Natural killer cell (primary cell): ENCODE measurements at regions not wholly inside any gene's neighbourhood (a gene's known extent, or its start where the extent isn't known, plus 50 kb on each side); places are given as distances from the start of the nearest gene placed in this dataset.

ENCODE experiments used
- ATAC-seq, 3 donors: fragments of 150-1000 bp in 2 of 3; fragments of 200-7000 bp in 1 of 3; cut with Tn5 transposase; 1 replicate in 1 of 3; 2 replicates in 2 of 3; pipeline ENCODE4 v1.10.0; 2021; ENCODE audit warnings: mild to moderate bottlenecking in 2 of 3, moderate library complexity in 2 of 3
- DNase-seq, 2 donors: peaks; one replicate each; pipeline versions ENCODE4 v3.0.0 to v3.0.0-alpha.2; 2013 to 2021; ENCODE audit warnings: mixed read lengths in 1 of 2
- H3K27ac ChIP-seq: one replicate; pipeline ENCODE4 v1.5.1; 2013; ENCODE audit warnings: mild to moderate bottlenecking, low read length
- H3K27me3 ChIP-seq: one replicate; pipeline ENCODE4 v1.6.1; 2013; ENCODE audit warnings: low read length; ENCODE audit not compliant: control insufficient read depth, insufficient read depth
- H3K36me3 ChIP-seq: one replicate; pipeline ENCODE4 v1.6.1; 2013; ENCODE audit warnings: low read length; ENCODE audit not compliant: control insufficient read depth, insufficient read depth
- H3K4me1 ChIP-seq: one replicate; pipeline ENCODE4 v1.6.1; 2013; ENCODE audit warnings: low read length; ENCODE audit not compliant: control insufficient read depth, insufficient read depth
- H3K4me3 ChIP-seq: one replicate; pipeline ENCODE4 v1.5.1; 2013; ENCODE audit warnings: low read length
- H3K9me3 ChIP-seq: one replicate; pipeline ENCODE4 v1.6.1; 2013; ENCODE audit warnings: low read length; ENCODE audit not compliant: control insufficient read depth, insufficient read depth
- H3K27ac Mint-ChIP-seq, 2 donors: one replicate each; pipeline ENCODE4 v1.8.0; 2022; ENCODE audit warnings: mild to moderate bottlenecking in 2 of 2, mixed read lengths in 2 of 2, moderate library complexity in 1 of 2
- H3K27me3 Mint-ChIP-seq, 2 donors: one replicate each; pipeline ENCODE4 v1.8.0; 2022; ENCODE audit warnings: low read depth in 2 of 2, mixed read lengths in 2 of 2
- H3K36me3 Mint-ChIP-seq: one replicate; pipeline ENCODE4 v1.8.0; 2022; ENCODE audit warnings: mixed read lengths
- H3K4me1 Mint-ChIP-seq, 2 donors: one replicate each; pipeline ENCODE4 v1.8.0; 2022; ENCODE audit warnings: mixed read lengths in 2 of 2
- H3K4me3 Mint-ChIP-seq: one replicate; pipeline ENCODE4 v1.8.0; 2022; ENCODE audit warnings: mild to moderate bottlenecking, moderate library complexity, mixed read lengths
- H3K9me3 Mint-ChIP-seq, 2 donors: one replicate each; pipeline ENCODE4 v1.8.0; 2022; ENCODE audit warnings: mixed read lengths in 2 of 2
- WGBS: methylation state at CpG from one replicate; pipeline ENCODE4 v1.1.7; 2013; ENCODE audit warnings: missing lambda C conversion rate; ENCODE audit not compliant: insufficient coverage; 5-methylcytosine and 5-hydroxymethylcytosine counted together
- intact Hi-C: fragments of 100-400 bp; cut with micrococcal nuclease; formaldehyde crosslinking; loops from one replicate; pipeline ENCODE4 v1.14.2; 2022
- TF ChIP-seq, protein P1 (sequence below): fragments of 200-600 bp; IDR thresholded peaks from one replicate; pipeline ENCODE4 v1.8.0; 2022; ENCODE audit warnings: antibody characterized with exemption

DNA sequence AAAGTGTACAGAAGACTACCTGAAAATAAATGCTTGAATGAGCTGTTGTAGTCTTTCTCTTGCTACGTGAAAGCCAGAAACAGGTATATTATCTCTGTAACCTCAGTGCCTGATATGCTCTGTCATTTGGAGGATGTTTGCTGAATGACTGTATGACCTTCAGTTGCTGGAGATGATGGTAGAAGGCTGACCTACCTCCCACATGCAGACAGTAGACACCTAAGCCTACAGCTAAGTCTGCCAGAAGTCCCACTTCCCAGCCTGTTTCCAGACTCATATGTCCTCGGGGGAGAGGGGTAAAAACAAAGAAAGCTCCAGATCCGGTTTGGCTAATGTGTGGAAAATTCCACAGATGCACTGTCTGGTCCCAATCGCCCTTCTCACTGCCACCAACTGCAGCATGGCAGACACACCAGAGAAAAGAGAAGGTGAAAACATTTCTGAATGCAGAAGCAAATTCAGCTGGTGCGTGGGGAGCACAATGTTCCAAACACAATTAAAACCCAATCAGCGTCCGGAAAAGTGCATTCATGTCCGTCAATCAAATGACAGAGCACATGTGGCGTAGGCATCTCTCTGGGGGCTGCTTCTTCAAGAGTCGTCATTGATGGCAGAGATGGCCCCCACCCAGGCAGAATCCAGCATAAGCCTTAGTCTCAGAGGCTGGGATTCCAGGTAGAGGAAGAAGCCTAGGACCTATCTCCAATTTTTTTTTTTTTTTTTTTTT lies 76.3 kb upstream of the TBX3 start:
- no peaks in the 10 kb centered on the region for H3K36me3 Mint-ChIP-seq
- H3K27ac ChIP-seq = no peak overlapping the region
- intact Hi-C loops = no loop called here
- no peaks in the 10 kb centered on the region for H3K27me3 ChIP-seq
- H3K36me3 ChIP-seq = no peaks in the 10 kb centered on the region
- H3K27ac Mint-ChIP-seq = no peak overlapping the region
- H3K4me3 ChIP-seq = no peak overlapping the region
- H3K4me1 Mint-ChIP-seq = no peaks in the 10 kb centered on the region
- TF ChIP-seq, protein P1, sequence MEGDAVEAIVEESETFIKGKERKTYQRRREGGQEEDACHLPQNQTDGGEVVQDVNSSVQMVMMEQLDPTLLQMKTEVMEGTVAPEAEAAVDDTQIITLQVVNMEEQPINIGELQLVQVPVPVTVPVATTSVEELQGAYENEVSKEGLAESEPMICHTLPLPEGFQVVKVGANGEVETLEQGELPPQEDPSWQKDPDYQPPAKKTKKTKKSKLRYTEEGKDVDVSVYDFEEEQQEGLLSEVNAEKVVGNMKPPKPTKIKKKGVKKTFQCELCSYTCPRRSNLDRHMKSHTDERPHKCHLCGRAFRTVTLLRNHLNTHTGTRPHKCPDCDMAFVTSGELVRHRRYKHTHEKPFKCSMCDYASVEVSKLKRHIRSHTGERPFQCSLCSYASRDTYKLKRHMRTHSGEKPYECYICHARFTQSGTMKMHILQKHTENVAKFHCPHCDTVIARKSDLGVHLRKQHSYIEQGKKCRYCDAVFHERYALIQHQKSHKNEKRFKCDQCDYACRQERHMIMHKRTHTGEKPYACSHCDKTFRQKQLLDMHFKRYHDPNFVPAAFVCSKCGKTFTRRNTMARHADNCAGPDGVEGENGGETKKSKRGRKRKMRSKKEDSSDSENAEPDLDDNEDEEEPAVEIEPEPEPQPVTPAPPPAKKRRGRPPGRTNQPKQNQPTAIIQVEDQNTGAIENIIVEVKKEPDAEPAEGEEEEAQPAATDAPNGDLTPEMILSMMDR = no peak
- no peaks in the 10 kb centered on the region for H3K4me1 ChIP-seq
- H3K4me3 Mint-ChIP-seq = no peak overlapping the region
- no peaks in the 10 kb centered on the region for H3K9me3 ChIP-seq
- ATAC-seq (no peak), DNase-seq (no peak)
- H3K9me3 Mint-ChIP-seq = peaks cover 0 to 4% of the 10 kb centered on the region in 2 donors
- no peaks in the 10 kb centered on the region for H3K27me3 Mint-ChIP-seq
- WGBS = 80% methylated on average over 10 of the region's 10 CpGs

DNA sequence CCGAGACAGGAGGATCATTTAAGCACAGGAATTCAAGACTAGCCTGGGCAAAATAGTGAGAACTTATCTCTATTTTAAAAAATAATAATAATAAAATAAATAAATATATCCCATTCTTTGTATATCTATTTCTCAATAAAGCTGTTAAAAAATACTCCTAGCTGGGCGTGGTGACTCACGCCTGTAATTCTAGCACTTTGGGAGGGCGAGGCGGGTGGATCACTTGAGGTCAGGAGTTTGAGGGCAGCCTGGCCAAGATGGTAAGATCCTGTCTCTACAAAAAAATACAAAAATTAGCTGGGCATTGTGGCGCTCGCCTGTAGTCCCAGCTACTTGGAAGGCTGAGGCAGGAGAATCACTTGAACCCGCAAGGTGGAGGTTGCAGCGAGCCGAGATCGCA lies 75.7 kb upstream of the TBX3 start:
- Histone ChIP-seq H3K27ac (no peak overlapping the region), H3K4me3 (no peak overlapping the region), H3K27me3 (no peaks in the 10 kb centered on the region), H3K9me3 (no peaks in the 10 kb centered on the region), H3K4me1 (no peaks in the 10 kb centered on the region), H3K36me3 (no peaks in the 10 kb centered on the region)
- no peak overlapping the region for H3K27ac Mint-ChIP-seq
- ATAC-seq = no peak
- intact Hi-C loops = no loop called here
- DNase-seq = no peak
- no peaks in the 10 kb centered on the region for H3K4me1 Mint-ChIP-seq
- no peak overlapping the region for H3K4me3 Mint-ChIP-seq
- no peaks in the 10 kb centered on the region for H3K36me3 Mint-ChIP-seq
- H3K27me3 Mint-ChIP-seq = no peaks in the 10 kb centered on the region
- TF ChIP-seq, protein P1 = no peak
- WGBS = 85% methylated on average over 10 of the region's 11 CpGs
- peaks cover 0 to 4% of the 10 kb centered on the region in 2 donors for H3K9me3 Mint-ChIP-seq

GRCh38 chr12:114757684-114758325 lies 73.8 kb upstream of the TBX3 start:
- no peak overlapping the region for H3K27ac ChIP-seq
- Mint-ChIP-seq H3K36me3 (no peaks in the 10 kb centered on the region), H3K9me3 (peaks cover 0 to 4% of the 10 kb centered on the region in 2 donors), H3K27me3 (no peaks in the 10 kb centered on the region), H3K27ac (no peak overlapping the region), H3K4me1 (no peaks in the 10 kb centered on the region), H3K4me3 (no peak overlapping the region)
- intact Hi-C loops = no loop called here
- TF ChIP-seq, protein P1 = no peak
- no peaks in the 10 kb centered on the region for H3K36me3 ChIP-seq
- H3K27me3 ChIP-seq = no peaks in the 10 kb centered on the region
- no peaks in the 10 kb centered on the region for H3K9me3 ChIP-seq
- H3K4me1 ChIP-seq = no peaks in the 10 kb centered on the region
- no peak overlapping the region for H3K4me3 ChIP-seq
- DNase-seq (no peak), ATAC-seq (no peak)
- 86% methylated on average over 4 of the region's 4 CpGs for WGBS
